NCI-H2196 (cell line): ENCODE measurements at regions not wholly inside any gene's neighbourhood (a gene's known extent, or its start where the extent isn't known, plus 50 kb on each side); places are given as distances from the start of the nearest gene placed in this dataset.

Experiments used
- DNase-seq: peaks from one replicate; lab custom pipeline; 2025; ENCODE audit not compliant: unreplicated experiment; lab: John Stamatoyannopoulos, UW

DNA sequence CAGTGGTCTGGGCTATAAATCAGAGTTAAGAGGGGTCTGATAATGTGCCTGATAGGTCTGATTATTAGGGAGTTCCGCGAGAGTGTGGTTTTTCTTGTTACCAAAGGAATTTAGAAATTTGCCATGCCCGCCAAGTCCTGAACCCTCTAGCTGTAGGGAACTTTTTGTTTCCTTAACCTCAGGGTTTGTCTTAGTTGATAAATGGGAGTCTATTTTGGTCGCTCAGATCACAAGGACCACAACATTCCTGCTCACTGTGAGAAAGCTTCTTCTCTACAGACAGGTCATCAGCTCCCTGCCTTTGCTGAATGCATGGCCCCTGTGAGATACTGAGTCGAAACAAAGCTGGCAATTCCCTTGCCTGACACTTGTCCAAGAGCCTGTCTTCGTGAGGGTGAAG is 497.8 kb downstream of the HS3ST4 start:
- DNase-seq: no peak

DNA sequence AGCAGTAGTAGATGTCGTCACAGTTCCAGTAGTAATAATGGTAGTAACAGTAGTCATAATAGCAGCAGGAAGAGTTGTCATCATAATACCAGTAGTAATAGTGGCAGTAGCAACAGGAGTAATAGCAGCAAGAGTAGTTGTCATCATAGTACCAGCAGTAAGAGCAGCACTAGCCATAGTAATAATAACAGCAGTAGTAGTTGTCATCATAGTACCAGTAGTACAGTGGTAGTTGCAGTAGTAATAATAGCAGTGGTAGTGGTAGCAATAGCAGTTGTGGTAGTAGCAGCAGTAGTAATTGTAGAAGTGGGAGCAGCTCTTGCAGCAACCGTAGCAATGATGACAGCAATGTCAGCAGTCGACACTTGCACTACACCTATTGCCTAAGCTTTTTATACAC is 502.8 kb downstream of the HS3ST4 start:
- no peak for DNase-seq

DNA sequence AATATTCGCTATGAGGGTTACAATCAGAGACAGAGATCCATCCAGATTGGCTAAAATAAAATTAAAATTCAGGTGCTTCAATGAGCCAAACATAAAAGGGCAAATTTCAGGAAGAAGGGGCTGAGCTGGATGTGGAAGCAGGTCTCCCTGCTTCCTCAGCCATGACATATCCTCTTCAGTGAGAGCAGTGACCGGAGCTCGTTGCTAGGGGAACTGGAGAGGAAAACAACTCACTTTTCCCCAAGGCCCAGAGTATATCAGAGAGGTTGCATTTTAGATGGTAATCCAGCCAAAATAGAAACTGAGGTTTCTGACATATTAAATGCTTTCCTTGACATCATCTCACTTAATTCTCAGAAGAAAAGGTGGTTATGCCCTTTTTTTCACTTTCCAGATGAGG is 503.5 kb downstream of the HS3ST4 start:
- DNase-seq: no peak

- DNase-seq: no peak
These were observed 504.6 kb downstream of the HS3ST4 start for GRCh38 chr16:26196310-26196709.

DNA sequence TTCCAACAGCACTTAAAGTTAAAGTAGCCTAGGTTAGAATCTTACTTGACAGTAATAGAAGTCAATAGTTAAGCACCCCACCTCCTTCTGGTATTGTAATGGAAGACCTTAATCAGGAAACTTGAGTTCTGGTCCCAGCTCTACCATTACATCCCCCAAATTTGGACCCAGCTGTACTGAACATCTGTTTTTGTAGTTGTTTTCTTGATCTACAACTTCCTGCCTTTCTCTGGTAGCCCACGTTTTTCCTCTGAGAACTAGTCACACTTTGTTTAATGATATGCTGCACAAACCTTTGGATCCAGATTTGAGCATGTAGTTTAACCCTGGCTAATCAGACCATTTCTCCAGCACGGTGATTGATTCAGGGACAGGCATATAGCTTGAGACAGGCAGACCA is 505.0 kb downstream of the HS3ST4 start:
- no peak for DNase-seq

DNA sequence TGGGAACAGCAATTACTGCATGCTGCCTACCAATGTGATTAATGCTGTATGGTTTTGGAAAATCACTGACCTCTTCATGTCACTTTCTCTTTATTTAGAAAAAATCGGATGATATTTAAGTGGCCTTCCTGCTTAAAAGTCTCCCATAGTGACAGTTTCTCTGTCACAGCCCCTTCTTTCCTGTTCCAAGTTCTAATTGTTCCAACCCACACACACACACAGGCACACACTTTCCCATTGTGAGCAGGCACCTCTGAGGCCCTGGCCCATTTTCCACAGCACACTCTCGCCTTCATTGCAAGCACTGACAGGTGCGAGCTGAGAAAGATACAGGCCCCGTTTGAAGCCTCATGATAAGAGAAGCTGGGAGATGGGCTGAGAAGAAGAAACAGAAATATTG is 505.9 kb downstream of the HS3ST4 start:
- no peak for DNase-seq

GRCh38 chr16:26198221-26198620 is 506.5 kb downstream of the HS3ST4 start:
- DNase-seq: no peak

- DNase-seq: no peak
These were observed 512.4 kb downstream of the HS3ST4 start for GRCh38 chr16:26204138-26204537.

- DNase-seq: no peak
These were observed 519.8 kb downstream of the HS3ST4 start for GRCh38 chr16:26211542-26211941.

DNA sequence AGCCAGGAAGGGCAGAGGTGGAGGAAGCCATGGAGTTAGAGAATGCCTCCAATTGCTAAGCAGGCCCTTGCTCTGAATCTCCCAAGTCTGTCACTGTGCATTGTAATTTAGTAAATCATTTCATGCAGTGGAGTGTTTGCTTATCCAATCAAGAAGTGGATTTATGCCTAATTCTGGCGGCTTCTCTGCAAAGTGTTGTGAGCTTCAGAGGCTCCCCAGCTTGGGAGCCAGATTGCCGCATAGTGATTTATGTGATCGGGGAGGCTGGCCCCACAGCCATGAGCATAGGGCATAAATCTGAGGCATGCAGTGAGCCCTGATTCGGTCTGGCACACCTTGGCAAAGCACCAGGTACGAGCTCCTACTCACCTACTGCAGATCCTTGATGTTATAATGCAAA is 520.8 kb downstream of the HS3ST4 start:
- no peak for DNase-seq

DNA sequence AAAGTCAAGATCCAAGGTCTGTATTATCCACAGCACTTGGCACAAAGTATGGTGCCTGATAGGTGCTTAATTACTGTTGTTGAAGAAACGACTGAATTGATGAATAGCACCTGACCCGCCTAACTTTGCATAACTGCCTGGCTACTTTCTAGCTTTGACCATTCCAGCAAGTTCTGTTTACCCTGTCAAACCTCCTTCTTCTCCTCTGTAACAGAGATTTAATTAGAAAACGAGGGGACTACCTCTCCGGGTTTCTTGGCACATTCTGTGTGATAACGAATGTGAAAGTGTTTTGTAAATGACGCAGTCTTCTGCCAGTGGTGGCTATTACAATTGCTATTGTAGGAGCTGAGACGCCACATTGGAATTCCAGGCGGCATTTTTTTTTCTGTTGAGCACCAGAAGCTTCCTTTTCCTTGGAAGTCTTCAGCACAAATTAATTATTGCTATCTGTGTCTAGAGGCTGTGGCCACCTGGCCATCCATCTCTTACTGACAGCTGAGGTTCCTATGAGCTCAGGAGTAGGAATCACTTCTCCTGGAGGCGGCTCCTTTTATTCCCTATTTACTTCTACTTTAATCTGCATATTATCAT is 522.9 kb downstream of the HS3ST4 start:
- DNase-seq: no peak

DNA sequence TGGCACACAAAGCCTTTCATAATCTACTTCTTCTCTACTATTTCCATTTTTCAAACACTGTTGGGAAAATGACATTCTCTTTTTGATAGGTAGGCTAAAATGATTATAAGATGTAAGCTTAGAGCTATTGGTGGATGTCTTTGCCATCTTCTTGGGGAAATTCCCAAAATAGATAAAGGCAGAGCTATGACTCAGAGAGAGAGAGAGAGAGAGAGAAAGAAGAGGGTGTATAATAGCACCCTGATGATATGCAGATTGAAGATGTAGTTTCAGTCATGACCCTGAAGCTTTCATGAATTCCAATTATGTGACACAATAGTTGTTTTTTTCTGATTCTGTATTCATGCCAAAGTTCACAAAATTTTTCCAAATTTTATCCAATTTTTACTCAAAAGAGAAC is 529.1 kb downstream of the HS3ST4 start:
- no peak for DNase-seq

DNA sequence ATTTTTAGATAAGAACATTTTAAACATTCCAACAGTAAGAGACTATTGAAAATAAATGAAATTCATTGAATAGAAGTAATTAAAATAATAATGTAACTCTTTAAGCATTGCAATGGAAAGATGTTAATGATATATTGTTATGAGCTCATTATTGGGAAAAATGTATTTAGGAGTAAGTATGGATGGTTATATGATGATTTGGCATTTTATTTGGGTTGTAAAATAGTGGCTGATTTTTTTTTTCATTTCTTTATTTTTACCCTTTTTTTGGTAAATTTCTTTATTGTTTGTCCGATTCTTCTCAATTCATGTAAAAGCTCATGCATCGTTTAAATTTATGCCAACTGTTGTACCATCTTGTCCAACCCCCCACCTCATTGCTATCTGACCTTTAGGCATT is 539.9 kb downstream of the HS3ST4 start:
- no peak for DNase-seq

- DNase-seq: no peak
These were observed 549.0 kb downstream of the HS3ST4 start for GRCh38 chr16:26240807-26241206.

DNA sequence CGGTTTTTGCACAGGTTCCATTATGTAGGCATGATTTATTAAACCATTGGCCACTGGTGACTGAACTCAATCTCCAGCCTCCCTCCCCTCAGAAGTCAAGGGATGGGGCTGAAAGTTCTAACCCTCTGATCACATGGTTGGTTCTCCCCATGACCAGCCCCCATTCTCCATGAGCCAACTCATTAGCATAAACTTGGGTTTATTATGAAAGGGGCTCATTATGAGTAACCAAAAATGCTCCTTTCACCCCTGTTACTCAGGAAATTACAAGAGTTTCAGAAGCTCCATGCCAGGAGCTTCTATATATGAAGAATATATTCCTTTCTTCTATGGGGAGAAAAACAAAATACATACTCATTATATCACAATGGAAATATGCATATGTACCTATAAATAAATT is 555.3 kb downstream of the HS3ST4 start:
- DNase-seq: no peak

GRCh38 chr16:26252598-26252997 is 560.8 kb downstream of the HS3ST4 start:
- DNase-seq: no peak

GRCh38 chr16:26261621-26262020 is 569.9 kb downstream of the HS3ST4 start:
- no peak for DNase-seq

DNA sequence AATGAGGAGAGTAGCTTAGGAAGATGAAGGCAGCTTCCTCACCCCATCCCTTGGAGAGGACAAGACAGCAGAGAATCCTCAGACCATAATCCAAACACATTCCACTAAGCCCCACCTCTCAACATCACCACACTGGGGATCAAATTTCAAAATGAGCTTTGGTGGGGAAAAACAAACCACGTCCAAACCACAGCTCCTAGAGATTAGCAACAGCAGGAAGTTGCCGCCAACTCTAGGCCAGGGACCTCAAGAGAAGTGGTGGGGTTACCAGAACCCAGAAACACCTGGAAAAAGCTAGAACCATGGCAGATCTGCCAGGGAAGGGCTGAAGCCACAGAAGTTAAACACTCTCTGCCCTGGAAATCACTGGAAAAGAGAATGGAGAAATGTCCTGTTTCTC is 571.6 kb downstream of the HS3ST4 start:
- no peak for DNase-seq

DNA sequence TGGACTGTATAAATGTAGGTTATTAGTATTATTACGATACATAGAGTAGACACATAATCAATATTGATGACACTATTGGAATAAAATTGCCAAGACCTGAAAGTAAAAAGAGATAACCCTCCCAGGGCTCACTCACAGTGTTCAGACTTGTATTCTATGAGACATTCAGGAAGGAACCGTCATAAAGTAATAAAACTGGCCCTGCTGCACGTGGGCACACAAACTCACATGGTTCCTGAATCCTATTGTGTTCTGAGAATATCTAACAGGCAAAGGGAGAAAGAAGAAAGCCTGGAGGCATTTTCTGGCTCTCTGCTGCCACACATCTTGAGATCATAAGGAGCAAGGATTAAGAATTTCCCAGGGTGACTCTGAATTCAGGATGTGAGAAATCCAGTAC is 575.9 kb downstream of the HS3ST4 start:
- no peak for DNase-seq

DNA sequence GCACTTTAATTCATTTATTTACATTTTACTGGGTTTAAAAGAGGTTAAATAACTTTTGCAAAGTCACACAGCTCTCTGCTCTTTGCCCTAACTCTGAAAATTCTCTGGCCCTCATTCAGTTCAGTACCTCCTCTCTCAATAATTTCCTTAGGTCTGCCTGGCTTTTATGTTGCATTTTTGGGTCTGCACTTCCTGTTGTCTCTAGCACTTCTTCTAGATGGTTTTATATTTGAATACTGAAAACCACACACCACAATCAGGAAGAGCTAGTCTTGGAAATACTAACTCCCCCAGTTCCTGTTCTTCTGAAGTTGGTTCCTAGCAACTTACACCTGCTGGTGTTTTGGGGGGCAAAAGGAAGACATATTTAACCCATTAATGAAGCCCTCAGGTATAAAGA is 577.9 kb downstream of the HS3ST4 start:
- DNase-seq: no peak

DNA sequence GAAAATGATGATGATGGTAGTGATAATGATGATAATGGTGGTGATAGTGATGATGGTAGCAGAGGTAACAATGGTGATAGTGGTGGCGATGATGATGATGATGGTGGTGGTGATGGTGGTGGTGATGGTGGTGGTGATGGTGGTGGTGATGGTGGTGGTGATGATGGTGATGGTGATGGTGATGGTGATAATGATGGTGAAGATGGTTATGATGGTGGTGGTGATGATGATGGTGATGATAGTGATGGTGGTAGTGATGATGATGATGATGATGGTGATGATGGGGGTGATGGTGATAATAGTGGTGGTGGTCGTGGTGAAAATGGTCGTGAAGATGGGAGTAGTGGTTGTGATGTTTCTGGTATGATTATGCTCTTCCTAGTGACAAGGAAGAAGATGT is 581.8 kb downstream of the HS3ST4 start:
- DNase-seq: no peak

GRCh38 chr16:26275021-26275590 is 583.3 kb downstream of the HS3ST4 start:
- DNase-seq: no peak

GRCh38 chr16:26276289-26276688 is 584.5 kb downstream of the HS3ST4 start:
- no peak for DNase-seq
